Neural progenitor cell (in vitro differentiated cells): ENCODE measurements at regions not wholly inside any gene's neighbourhood (a gene's known extent, or its start where the extent isn't known, plus 50 kb on each side); places are given as distances from the start of the nearest gene placed in this dataset.

Source experiments
- EZH2 ChIP-seq: fragments of 200-600 bp; sonication (generic); IDR thresholded peaks from 2 replicates; pipeline ENCODE4 v1.6.1; 2017; ENCODE audit warnings: antibody characterized with exemption, mild to moderate bottlenecking, moderate library complexity
- EZH2phosphoT487 ChIP-seq: fragments of 200-600 bp; sonication (generic); IDR thresholded peaks from 2 replicates; pipeline ENCODE4 v1.6.1; 2017; ENCODE audit warnings: antibody characterized with exemption
- TF ChIP-seq, protein P1 (sequence below): fragments of 200-600 bp; sonication (generic); IDR thresholded peaks from 2 replicates; pipeline ENCODE4 v1.5.1; 2017; ENCODE audit warnings: antibody characterized with exemption, mild to moderate bottlenecking

DNA sequence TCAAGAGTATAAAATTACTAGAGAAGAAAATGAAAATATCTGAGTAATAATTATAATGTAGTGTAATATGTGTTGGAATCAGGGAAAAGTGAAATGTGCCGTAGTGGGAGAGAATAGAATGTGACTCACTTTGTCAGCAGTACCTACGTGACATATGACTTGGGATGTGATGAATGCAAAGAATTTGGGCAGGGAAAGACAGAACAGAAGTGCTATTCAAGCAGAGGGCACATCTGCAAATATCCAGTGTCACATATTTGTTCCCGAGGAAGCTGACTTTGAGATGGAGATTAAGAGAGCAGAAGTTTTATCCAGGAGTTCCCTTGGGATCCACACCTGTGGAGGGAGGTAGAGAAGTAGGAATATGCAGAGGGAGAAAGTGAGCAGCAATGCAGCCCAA, 69.3 kb upstream of the HS3ST1 start:
- TF ChIP-seq, protein P1, sequence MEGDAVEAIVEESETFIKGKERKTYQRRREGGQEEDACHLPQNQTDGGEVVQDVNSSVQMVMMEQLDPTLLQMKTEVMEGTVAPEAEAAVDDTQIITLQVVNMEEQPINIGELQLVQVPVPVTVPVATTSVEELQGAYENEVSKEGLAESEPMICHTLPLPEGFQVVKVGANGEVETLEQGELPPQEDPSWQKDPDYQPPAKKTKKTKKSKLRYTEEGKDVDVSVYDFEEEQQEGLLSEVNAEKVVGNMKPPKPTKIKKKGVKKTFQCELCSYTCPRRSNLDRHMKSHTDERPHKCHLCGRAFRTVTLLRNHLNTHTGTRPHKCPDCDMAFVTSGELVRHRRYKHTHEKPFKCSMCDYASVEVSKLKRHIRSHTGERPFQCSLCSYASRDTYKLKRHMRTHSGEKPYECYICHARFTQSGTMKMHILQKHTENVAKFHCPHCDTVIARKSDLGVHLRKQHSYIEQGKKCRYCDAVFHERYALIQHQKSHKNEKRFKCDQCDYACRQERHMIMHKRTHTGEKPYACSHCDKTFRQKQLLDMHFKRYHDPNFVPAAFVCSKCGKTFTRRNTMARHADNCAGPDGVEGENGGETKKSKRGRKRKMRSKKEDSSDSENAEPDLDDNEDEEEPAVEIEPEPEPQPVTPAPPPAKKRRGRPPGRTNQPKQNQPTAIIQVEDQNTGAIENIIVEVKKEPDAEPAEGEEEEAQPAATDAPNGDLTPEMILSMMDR: no peak
- TF ChIP-seq EZH2: no peak
- no peak for TF ChIP-seq EZH2phosphoT487
